Fibroblast of lung (primary cell): ENCODE measurements at regions not wholly inside any gene's neighbourhood (a gene's known extent, or its start where the extent isn't known, plus 50 kb on each side); places are given as distances from the start of the nearest gene placed in this dataset.
"Not testable (repeated sequence)": the region's sequence is repeated elsewhere in the genome, so short reads cannot be mapped to it uniquely, and the experiment has no call there.

Experiments
- DNase-seq, 2 donors: peaks; one replicate each; pipeline versions ENCODE4 v3.0.0 to v3.0.0-alpha.2; 2010; ENCODE audit warnings: low read depth in 2 of 2
- H2AFZ ChIP-seq: 2 replicates; pipeline ENCODE4 v1.5.1; 2012; ENCODE audit warnings: low read length, control low read depth, inconsistent platforms
- H3K27ac ChIP-seq: 2 replicates; pipeline ENCODE4 v1.5.1; 2011; ENCODE audit warnings: low read length, control low read depth; ENCODE audit not compliant: insufficient read depth
- H3K27me3 ChIP-seq: 2 replicates; pipeline ENCODE4 v1.5.1; 2011; ENCODE audit warnings: mild to moderate bottlenecking, low read length; ENCODE audit not compliant: control insufficient read depth, insufficient read depth
- H3K36me3 ChIP-seq: 2 replicates; pipeline ENCODE4 v1.5.1; 2011; ENCODE audit warnings: low read length; ENCODE audit not compliant: control insufficient read depth, insufficient read depth
- H3K4me1 ChIP-seq: 2 replicates; pipeline ENCODE4 v1.5.1; 2011; ENCODE audit warnings: low read length; ENCODE audit not compliant: control insufficient read depth, insufficient read depth; ENCODE audit errors: extremely low read depth
- H3K4me2 ChIP-seq: 2 replicates; pipeline ENCODE4 v1.5.1; 2011; ENCODE audit warnings: low read length, control low read depth; ENCODE audit not compliant: insufficient read depth; ENCODE audit errors: extremely low read depth
- H3K4me3 ChIP-seq, 4 experiments: fragments of 200-600 bp in 1 of 4; sonication (generic) in 1 of 4; replicated peaks in 1 of 4; 2 replicates each; pipeline ENCODE4 v1.5.1; 2011 to 2016; ENCODE audit warnings: low read length in 4 of 4, low read depth in 3 of 4, mild to moderate bottlenecking in 3 of 4, control low read depth in 2 of 4, inconsistent platforms in 1 of 4, mixed read lengths in 1 of 4; ENCODE audit not compliant: insufficient read depth in 1 of 4; ENCODE audit errors: control extremely low read depth in 1 of 4
- H3K79me2 ChIP-seq: 2 replicates; pipeline ENCODE4 v1.5.1; 2012; ENCODE audit warnings: mild to moderate bottlenecking, low read length, inconsistent platforms; ENCODE audit not compliant: control insufficient read depth, insufficient read depth
- H3K9ac ChIP-seq: 2 replicates; pipeline ENCODE4 v1.5.1; 2011; ENCODE audit warnings: mild to moderate bottlenecking, low read length, control low read depth; ENCODE audit not compliant: insufficient read depth
- H3K9me3 ChIP-seq: 2 replicates; pipeline ENCODE4 v1.5.1; 2012; ENCODE audit warnings: low read depth, low read length; ENCODE audit not compliant: control insufficient read depth, insufficient read depth
- H4K20me1 ChIP-seq: 2 replicates; pipeline ENCODE4 v1.5.1; 2011; ENCODE audit warnings: low read length; ENCODE audit not compliant: control insufficient read depth, insufficient read depth; ENCODE audit errors: extremely low read depth
- EZH2 ChIP-seq: IDR thresholded peaks from 2 replicates; pipeline ENCODE4 v1.5.1; 2012; ENCODE audit warnings: low read length, control low read depth, mild to moderate bottlenecking; ENCODE audit errors: missing control alignments
- TF ChIP-seq, protein P1 (sequence below), 2 donors: IDR thresholded peaks in 1 of 2; conservative IDR thresholded peaks in 1 of 2; 1 replicate in 1 of 2; 2 replicates in 1 of 2; pipeline ENCODE4 v1.5.1; 2011 to 2012; ENCODE audit warnings: low read length in 2 of 2, control low read depth in 1 of 2, inconsistent platforms in 1 of 2, low read depth in 1 of 2, mild to moderate bottlenecking in 1 of 2

DNA sequence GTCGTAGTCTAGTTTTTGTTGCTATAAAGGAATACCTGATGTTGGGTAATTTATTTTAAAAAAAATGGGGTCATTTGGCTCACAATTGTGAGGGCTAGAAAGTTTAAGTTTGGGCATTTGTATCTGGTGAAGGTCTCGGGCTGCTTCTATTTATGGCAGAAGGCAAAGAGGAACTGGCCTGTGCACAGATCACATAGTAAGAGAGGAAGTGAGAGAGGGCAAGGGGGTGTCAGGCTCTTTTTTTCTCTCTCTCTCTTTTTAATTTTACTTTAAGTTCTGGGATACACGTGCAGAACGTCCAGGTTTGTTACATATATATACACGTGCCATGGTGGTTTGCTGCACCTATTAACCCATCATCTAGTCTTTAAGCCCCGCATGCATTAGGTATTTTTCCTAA is 453.3 kb downstream of the DIRAS2 start:
- H3K79me2 ChIP-seq: no peaks in the 10 kb centered on the region
- no peaks in the 10 kb centered on the region for H3K27me3 ChIP-seq
- no peaks in the 10 kb centered on the region for H4K20me1 ChIP-seq
- H2AFZ ChIP-seq: no peak overlapping the region
- H3K27ac ChIP-seq: no peak overlapping the region
- no peak for TF ChIP-seq EZH2
- TF ChIP-seq, protein P1, sequence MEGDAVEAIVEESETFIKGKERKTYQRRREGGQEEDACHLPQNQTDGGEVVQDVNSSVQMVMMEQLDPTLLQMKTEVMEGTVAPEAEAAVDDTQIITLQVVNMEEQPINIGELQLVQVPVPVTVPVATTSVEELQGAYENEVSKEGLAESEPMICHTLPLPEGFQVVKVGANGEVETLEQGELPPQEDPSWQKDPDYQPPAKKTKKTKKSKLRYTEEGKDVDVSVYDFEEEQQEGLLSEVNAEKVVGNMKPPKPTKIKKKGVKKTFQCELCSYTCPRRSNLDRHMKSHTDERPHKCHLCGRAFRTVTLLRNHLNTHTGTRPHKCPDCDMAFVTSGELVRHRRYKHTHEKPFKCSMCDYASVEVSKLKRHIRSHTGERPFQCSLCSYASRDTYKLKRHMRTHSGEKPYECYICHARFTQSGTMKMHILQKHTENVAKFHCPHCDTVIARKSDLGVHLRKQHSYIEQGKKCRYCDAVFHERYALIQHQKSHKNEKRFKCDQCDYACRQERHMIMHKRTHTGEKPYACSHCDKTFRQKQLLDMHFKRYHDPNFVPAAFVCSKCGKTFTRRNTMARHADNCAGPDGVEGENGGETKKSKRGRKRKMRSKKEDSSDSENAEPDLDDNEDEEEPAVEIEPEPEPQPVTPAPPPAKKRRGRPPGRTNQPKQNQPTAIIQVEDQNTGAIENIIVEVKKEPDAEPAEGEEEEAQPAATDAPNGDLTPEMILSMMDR (conservative IDR thresholded peaks at IDR 0.05 in 1 of 2, IDR thresholded peaks at IDR 0.05 in 1 of 2; ENCODE audit: low read depth in 1 of 2, low read length in 2 of 2): no peak
- H3K4me3 ChIP-seq: no peak overlapping the region
- no peaks in the 10 kb centered on the region for H3K9me3 ChIP-seq
- H3K4me1 ChIP-seq: no peaks in the 10 kb centered on the region
- no peaks in the 10 kb centered on the region for H3K36me3 ChIP-seq
- H3K4me2 ChIP-seq: no peak overlapping the region
- H3K9ac ChIP-seq: no peak overlapping the region
- no peak for DNase-seq

DNA sequence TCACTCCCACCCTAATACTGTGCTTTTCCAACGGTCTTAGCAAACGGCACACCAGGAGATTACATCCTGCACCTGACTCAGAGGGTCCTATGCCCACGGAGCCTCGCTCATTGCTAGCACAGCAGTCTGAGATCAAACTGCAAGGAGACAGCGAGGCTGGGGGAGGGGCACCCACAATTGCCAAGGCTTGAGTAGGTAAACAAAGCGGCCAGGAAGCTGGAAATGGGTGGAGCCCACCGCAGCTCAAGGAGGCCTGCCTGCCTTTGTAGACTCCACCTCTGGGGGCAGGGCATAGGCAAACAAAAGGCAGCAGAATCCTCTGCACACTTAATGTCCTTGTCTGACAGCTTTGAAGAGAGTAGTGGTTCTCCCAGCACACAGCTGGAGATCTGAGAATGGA is 450.2 kb downstream of the DIRAS2 start:
- H3K4me1 ChIP-seq, H3K4me2 ChIP-seq, H3K4me3 ChIP-seq, DNase-seq, H3K27me3 ChIP-seq, H3K79me2 ChIP-seq, H3K27ac ChIP-seq, H2AFZ ChIP-seq, H4K20me1 ChIP-seq, H3K9ac ChIP-seq, H3K36me3 ChIP-seq, H3K9me3 ChIP-seq: not testable (repeated sequence)

DNA sequence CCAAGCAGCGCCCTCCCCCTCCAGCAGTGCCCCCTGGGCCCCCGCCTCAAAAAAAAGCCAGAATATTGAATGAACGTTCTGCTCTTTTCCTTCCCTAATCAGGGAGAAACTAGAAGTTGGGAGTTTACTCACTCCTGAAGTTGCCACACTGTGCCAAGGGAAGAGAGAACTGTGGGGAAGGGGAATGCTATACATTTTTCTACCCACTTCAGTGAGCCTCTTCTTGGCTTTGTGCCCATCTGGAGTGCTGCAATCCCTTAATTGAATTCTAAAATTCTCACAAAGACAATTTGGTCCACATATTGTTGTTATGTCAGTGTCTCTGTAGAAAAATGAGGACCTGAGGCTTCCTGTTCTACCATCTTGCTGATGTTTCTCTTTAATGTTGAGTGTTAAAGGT is 443.7 kb downstream of the DIRAS2 start:
- H3K36me3 ChIP-seq: no peaks in the 10 kb centered on the region
- H3K4me3 ChIP-seq: no peak overlapping the region
- no peaks in the 10 kb centered on the region for H3K4me1 ChIP-seq
- H3K27ac ChIP-seq: no peak overlapping the region
- H3K27me3 ChIP-seq: no peaks in the 10 kb centered on the region
- H2AFZ ChIP-seq: no peak overlapping the region
- no peak overlapping the region for H3K9ac ChIP-seq
- TF ChIP-seq EZH2: no peak
- TF ChIP-seq, protein P1 (conservative IDR thresholded peaks at IDR 0.05 in 1 of 2, IDR thresholded peaks at IDR 0.05 in 1 of 2; ENCODE audit: low read depth in 1 of 2, low read length in 2 of 2): no peak
- H4K20me1 ChIP-seq: no peaks in the 10 kb centered on the region
- no peaks in the 10 kb centered on the region for H3K9me3 ChIP-seq
- no peaks in the 10 kb centered on the region for H3K79me2 ChIP-seq
- no peak overlapping the region for H3K4me2 ChIP-seq
- DNase-seq: no peak

DNA sequence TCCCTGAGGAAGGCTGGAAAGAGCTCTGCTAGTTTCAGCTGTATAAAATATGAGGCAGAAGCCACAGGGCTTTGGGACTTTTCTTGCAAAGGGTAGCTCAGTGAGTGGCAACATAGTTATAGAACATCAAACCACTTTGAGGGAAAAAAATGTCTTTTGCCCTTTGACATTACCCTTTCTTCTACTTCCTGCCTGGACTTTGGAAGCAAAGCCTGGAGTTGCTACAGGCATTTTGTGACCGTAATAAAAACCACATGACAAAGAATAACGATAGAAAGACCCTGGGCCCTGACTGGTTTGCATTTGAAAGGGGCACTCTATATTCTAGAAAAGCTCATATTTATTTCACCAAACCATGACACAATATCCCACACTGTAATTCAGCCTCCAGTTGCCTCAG is 440.9 kb downstream of the DIRAS2 start:
- H3K4me1 ChIP-seq: no peaks in the 10 kb centered on the region
- no peak overlapping the region for H3K27ac ChIP-seq
- no peak overlapping the region for H3K9ac ChIP-seq
- no peaks in the 10 kb centered on the region for H4K20me1 ChIP-seq
- H3K36me3 ChIP-seq: no peaks in the 10 kb centered on the region
- no peak overlapping the region for H3K4me2 ChIP-seq
- H3K4me3 ChIP-seq: no peak overlapping the region
- DNase-seq: no peak
- TF ChIP-seq EZH2: no peak
- TF ChIP-seq, protein P1 (conservative IDR thresholded peaks at IDR 0.05 in 1 of 2, IDR thresholded peaks at IDR 0.05 in 1 of 2; ENCODE audit: low read depth in 1 of 2, low read length in 2 of 2): no peak
- H3K79me2 ChIP-seq: no peaks in the 10 kb centered on the region
- H2AFZ ChIP-seq: no peak overlapping the region
- H3K9me3 ChIP-seq: no peaks in the 10 kb centered on the region
- H3K27me3 ChIP-seq: no peaks in the 10 kb centered on the region
